ENCODE measurements at regions not wholly inside any gene's neighbourhood (a gene's known extent, or its start where the extent isn't known, plus 50 kb on each side); places are given as distances from the start of the nearest gene placed in this dataset.

GRCh38 chr3:87363721-87364120, 87.3 kb upstream of the POU1F1 start:
- no peak overlapping the region for H3K9ac ChIP-seq (ENCODE audit: low read depth, low read length)
- H3K36me3 ChIP-seq (ENCODE audit: insufficient read depth, low read length), result no peaks in the 10 kb centered on the region
- H3K9me3 ChIP-seq (ENCODE audit: control insufficient read depth, insufficient read depth, low read length), result no peaks in the 10 kb centered on the region
- H3K4me1 ChIP-seq (ENCODE audit: insufficient read depth, low read length), result no peaks in the 10 kb centered on the region

- H3K36me3 ChIP-seq (ENCODE audit: insufficient read depth, low read length), result no peaks in the 10 kb centered on the region
- no peaks in the 10 kb centered on the region for H3K4me1 ChIP-seq (ENCODE audit: insufficient read depth, low read length)
- no peak overlapping the region for H3K9ac ChIP-seq (ENCODE audit: low read depth, low read length)
- H3K9me3 ChIP-seq (ENCODE audit: control insufficient read depth, insufficient read depth, low read length), result no peaks in the 10 kb centered on the region
Observed at GRCh38 chr3:87361956-87362355, 85.6 kb upstream of the POU1F1 start.

- Histone ChIP-seq H3K9ac (ENCODE audit: low read depth, low read length) (no peak overlapping the region), H3K9me3 (ENCODE audit: control insufficient read depth, insufficient read depth, low read length) (no peaks in the 10 kb centered on the region), H3K4me1 (ENCODE audit: insufficient read depth, low read length) (no peaks in the 10 kb centered on the region), H3K36me3 (ENCODE audit: insufficient read depth, low read length) (no peaks in the 10 kb centered on the region)
Observed at GRCh38 chr3:87361271-87361670, 84.9 kb upstream of the POU1F1 start.

- Histone ChIP-seq H3K9ac (ENCODE audit: low read depth, low read length) (no peak overlapping the region), H3K36me3 (ENCODE audit: insufficient read depth, low read length) (no peaks in the 10 kb centered on the region), H3K4me1 (ENCODE audit: insufficient read depth, low read length) (no peaks in the 10 kb centered on the region), H3K9me3 (ENCODE audit: control insufficient read depth, insufficient read depth, low read length) (no peaks in the 10 kb centered on the region)
Observed at GRCh38 chr3:87359826-87360225, 83.4 kb upstream of the POU1F1 start.

- Histone ChIP-seq H3K9me3 (ENCODE audit: control insufficient read depth, insufficient read depth, low read length) (no peaks in the 10 kb centered on the region), H3K36me3 (ENCODE audit: insufficient read depth, low read length) (no peaks in the 10 kb centered on the region), H3K9ac (ENCODE audit: low read depth, low read length) (no peak overlapping the region)
Observed at GRCh38 chr3:87359025-87359424, 82.6 kb upstream of the POU1F1 start.

GRCh38 chr3:87358066-87358465, 81.7 kb upstream of the POU1F1 start:
- Histone ChIP-seq H3K36me3 (ENCODE audit: insufficient read depth, low read length) (no peaks in the 10 kb centered on the region), H3K4me1 (ENCODE audit: insufficient read depth, low read length) (no peaks in the 10 kb centered on the region), H3K9me3 (ENCODE audit: control insufficient read depth, insufficient read depth, low read length) (no peaks in the 10 kb centered on the region), H3K9ac (ENCODE audit: low read depth, low read length) (no peak overlapping the region)

More at GRCh38 chr3:87359025-87359424, 82.6 kb upstream of the POU1F1 start:
- no peaks in the 10 kb centered on the region for H3K4me1 ChIP-seq (ENCODE audit: insufficient read depth, low read length)

GRCh38 chr3:87354398-87354797, 78.0 kb upstream of the POU1F1 start:
- H3K36me3 ChIP-seq (ENCODE audit: insufficient read depth, low read length), result no peaks in the 10 kb centered on the region
- no peaks in the 10 kb centered on the region for H3K9me3 ChIP-seq (ENCODE audit: control insufficient read depth, insufficient read depth, low read length)
- H3K4me1 ChIP-seq (ENCODE audit: insufficient read depth, low read length), result no peaks in the 10 kb centered on the region
- no peak overlapping the region for H3K9ac ChIP-seq (ENCODE audit: low read depth, low read length)

GRCh38 chr3:87351937-87352336, 75.6 kb upstream of the POU1F1 start:
- Histone ChIP-seq H3K9me3 (ENCODE audit: control insufficient read depth, insufficient read depth, low read length) (no peaks in the 10 kb centered on the region), H3K4me1 (ENCODE audit: insufficient read depth, low read length) (no peaks in the 10 kb centered on the region), H3K9ac (ENCODE audit: low read depth, low read length) (no peak overlapping the region), H3K36me3 (ENCODE audit: insufficient read depth, low read length) (no peaks in the 10 kb centered on the region)

- Histone ChIP-seq H3K36me3 (ENCODE audit: insufficient read depth, low read length) (no peaks in the 10 kb centered on the region), H3K9me3 (ENCODE audit: control insufficient read depth, insufficient read depth, low read length) (no peaks in the 10 kb centered on the region), H3K9ac (ENCODE audit: low read depth, low read length) (no peak overlapping the region), H3K4me1 (ENCODE audit: insufficient read depth, low read length) (no peaks in the 10 kb centered on the region)
Observed at GRCh38 chr3:87350367-87351199, 74.2 kb upstream of the POU1F1 start.

- no peaks in the 10 kb centered on the region for H3K4me1 ChIP-seq (ENCODE audit: insufficient read depth, low read length)
- no peaks in the 10 kb centered on the region for H3K9me3 ChIP-seq (ENCODE audit: control insufficient read depth, insufficient read depth, low read length)
- H3K9ac ChIP-seq (ENCODE audit: low read depth, low read length), result no peak overlapping the region
- no peaks in the 10 kb centered on the region for H3K36me3 ChIP-seq (ENCODE audit: insufficient read depth, low read length)
Observed at GRCh38 chr3:87349833-87350232, 73.4 kb upstream of the POU1F1 start.

- no peaks in the 10 kb centered on the region for H3K9me3 ChIP-seq (ENCODE audit: control insufficient read depth, insufficient read depth, low read length)
- H3K36me3 ChIP-seq (ENCODE audit: insufficient read depth, low read length), result no peaks in the 10 kb centered on the region
- H3K9ac ChIP-seq (ENCODE audit: low read depth, low read length), result no peak overlapping the region
- H3K4me1 ChIP-seq (ENCODE audit: insufficient read depth, low read length), result peaks cover 6% of the 10 kb centered on the region; the same call in 1 of the 2 replicates
Observed at GRCh38 chr3:87336761-87337160, 60.4 kb upstream of the POU1F1 start.

- no peaks in the 10 kb centered on the region for H3K9me3 ChIP-seq (ENCODE audit: control insufficient read depth, insufficient read depth, low read length)
- H3K36me3 ChIP-seq (ENCODE audit: insufficient read depth, low read length), result no peaks in the 10 kb centered on the region
- peaks cover 6% of the 10 kb centered on the region; the same call in 1 of the 2 replicates for H3K4me1 ChIP-seq (ENCODE audit: insufficient read depth, low read length)
- no peak overlapping the region for H3K9ac ChIP-seq (ENCODE audit: low read depth, low read length)
Observed at GRCh38 chr3:87335931-87336330, 59.5 kb upstream of the POU1F1 start.

GRCh38 chr3:87333393-87333892, 57.1 kb upstream of the POU1F1 start:
- Histone ChIP-seq H3K4me1 (ENCODE audit: insufficient read depth, low read length) (peaks cover 6% of the 10 kb centered on the region; the same call in 1 of the 2 replicates), H3K9me3 (ENCODE audit: control insufficient read depth, insufficient read depth, low read length) (no peaks in the 10 kb centered on the region), H3K9ac (ENCODE audit: low read depth, low read length) (no peak overlapping the region), H3K36me3 (ENCODE audit: insufficient read depth, low read length) (no peaks in the 10 kb centered on the region)

GRCh38 chr3:87332789-87333188, 56.4 kb upstream of the POU1F1 start:
- no peaks in the 10 kb centered on the region for H3K9me3 ChIP-seq (ENCODE audit: control insufficient read depth, insufficient read depth, low read length)
- no peak overlapping the region for H3K9ac ChIP-seq (ENCODE audit: low read depth, low read length)
- peaks cover 6% of the 10 kb centered on the region; the same call in 1 of the 2 replicates for H3K4me1 ChIP-seq (ENCODE audit: insufficient read depth, low read length)
- H3K36me3 ChIP-seq (ENCODE audit: insufficient read depth, low read length), result no peaks in the 10 kb centered on the region

GRCh38 chr3:87329065-87329464, 52.7 kb upstream of the POU1F1 start:
- Histone ChIP-seq H3K4me1 (ENCODE audit: insufficient read depth, low read length) (peaks cover 6% of the 10 kb centered on the region; the same call in 1 of the 2 replicates), H3K36me3 (ENCODE audit: insufficient read depth, low read length) (no peaks in the 10 kb centered on the region), H3K9ac (ENCODE audit: low read depth, low read length) (no peak overlapping the region), H3K9me3 (ENCODE audit: control insufficient read depth, insufficient read depth, low read length) (no peaks in the 10 kb centered on the region)
